H9 (cell line): ENCODE measurements at regions not wholly inside any gene's neighbourhood (a gene's known extent, or its start where the extent isn't known, plus 50 kb on each side); places are given as distances from the start of the nearest gene placed in this dataset.

Experiments used
- DNase-seq: peaks from one replicate; pipeline ENCODE4 v3.0.0-alpha.2; 2017
- H2AFZ ChIP-seq: one replicate; pipeline ENCODE4 v1.6.1; 2013; ENCODE audit warnings: mild to moderate bottlenecking, low read length, control low read depth, moderate library complexity
- H2AK5ac ChIP-seq: 2 replicates; pipeline ENCODE4 v1.6.1; 2013; ENCODE audit warnings: low read length, control low read depth, mixed read lengths; ENCODE audit not compliant: insufficient read length
- H2BK120ac ChIP-seq: one replicate; pipeline ENCODE4 v1.6.1; 2013; ENCODE audit warnings: low read depth, mild to moderate bottlenecking, low read length, control low read depth, inconsistent platforms; ENCODE audit not compliant: poor library complexity, severe bottlenecking
- H2BK12ac ChIP-seq: 2 replicates; pipeline ENCODE4 v1.6.1; 2013; ENCODE audit warnings: low read length, control low read depth, mixed read lengths, low read depth; ENCODE audit not compliant: insufficient read length
- H2BK15ac ChIP-seq: 2 replicates; pipeline ENCODE4 v1.6.1; 2013; ENCODE audit warnings: low read depth, low read length, control low read depth
- H2BK20ac ChIP-seq: one replicate; pipeline ENCODE4 v1.6.1; 2013; ENCODE audit warnings: low read depth, mild to moderate bottlenecking, low read length, control low read depth, inconsistent platforms; ENCODE audit not compliant: poor library complexity, severe bottlenecking
- H2BK5ac ChIP-seq: 2 replicates; pipeline ENCODE4 v1.6.1; 2013; ENCODE audit warnings: low read length, control low read depth, mixed read lengths; ENCODE audit not compliant: insufficient read length
- H3K14ac ChIP-seq: 2 replicates; pipeline ENCODE4 v1.6.1; 2013; ENCODE audit warnings: low read length, control low read depth; ENCODE audit not compliant: insufficient read depth
- H3K18ac ChIP-seq: 2 replicates; pipeline ENCODE4 v1.6.1; 2013; ENCODE audit warnings: low read depth, mild to moderate bottlenecking, mixed read lengths, low read length, control low read depth; ENCODE audit not compliant: insufficient read length
- H3K23ac ChIP-seq: 2 replicates; pipeline ENCODE4 v1.6.1; 2013; ENCODE audit warnings: low read length, control low read depth, mixed read lengths, low read depth; ENCODE audit not compliant: insufficient read length
- H3K23me2 ChIP-seq: 2 replicates; pipeline ENCODE4 v1.6.1; 2013; ENCODE audit warnings: low read depth, mild to moderate bottlenecking, mixed read lengths, low read length, control low read depth; ENCODE audit not compliant: insufficient read length, poor library complexity, severe bottlenecking
- H3K27ac ChIP-seq: 2 replicates; pipeline ENCODE4 v1.5.1; 2013; ENCODE audit warnings: low read length, control low read depth, mixed read lengths, low read depth; ENCODE audit not compliant: insufficient read length
- H3K27me3 ChIP-seq: 2 replicates; pipeline ENCODE4 v1.6.1; 2013; ENCODE audit warnings: low read length, control low read depth, inconsistent platforms; ENCODE audit not compliant: insufficient read depth
- H3K4ac ChIP-seq: 2 replicates; pipeline ENCODE4 v1.6.1; 2013; ENCODE audit warnings: low read depth, mild to moderate bottlenecking, control low read depth, inconsistent platforms, low read length, moderate library complexity
- H3K4me1 ChIP-seq: 2 replicates; pipeline ENCODE4 v1.6.1; 2013; ENCODE audit warnings: low read length, control low read depth, inconsistent platforms; ENCODE audit not compliant: insufficient read depth
- H3K4me2 ChIP-seq: 2 replicates; pipeline ENCODE4 v1.6.1; 2013; ENCODE audit warnings: low read length, control low read depth, mixed read lengths; ENCODE audit not compliant: insufficient read length, insufficient read depth
- H3K56ac ChIP-seq: 2 replicates; pipeline ENCODE4 v1.6.1; 2013; ENCODE audit warnings: low read depth, mild to moderate bottlenecking, mixed read lengths, low read length, control low read depth; ENCODE audit not compliant: insufficient read length
- H3K79me1 ChIP-seq: 2 replicates; pipeline ENCODE4 v1.6.1; 2013; ENCODE audit warnings: low read depth, mild to moderate bottlenecking, moderate library complexity, low read length, control low read depth, inconsistent platforms; ENCODE audit not compliant: insufficient read depth, poor library complexity, severe bottlenecking
- H3K79me2 ChIP-seq: 2 replicates; pipeline ENCODE4 v1.6.1; 2013; ENCODE audit warnings: low read length, control low read depth, inconsistent platforms; ENCODE audit not compliant: insufficient read depth
- H3K9ac ChIP-seq: 2 replicates; pipeline ENCODE4 v1.6.1; 2013; ENCODE audit warnings: low read length, control low read depth, mixed read lengths; ENCODE audit not compliant: insufficient read length; ENCODE audit errors: extremely low read depth
- H3K9me3 ChIP-seq: one replicate; pipeline ENCODE4 v1.6.1; 2013; ENCODE audit warnings: low read depth, low read length, inconsistent platforms; ENCODE audit not compliant: control insufficient read depth
- H3T11ph ChIP-seq: one replicate; pipeline ENCODE4 v1.6.1; 2013; ENCODE audit warnings: mild to moderate bottlenecking, low read length, control low read depth, inconsistent platforms
- H4K20me1 ChIP-seq: one replicate; pipeline ENCODE4 v1.6.1; 2013; ENCODE audit not compliant: control insufficient read depth, insufficient read length, insufficient read depth
- H4K5ac ChIP-seq: 2 replicates; pipeline ENCODE4 v1.6.1; 2013; ENCODE audit warnings: low read depth, mild to moderate bottlenecking, mixed read lengths, low read length, control low read depth; ENCODE audit not compliant: insufficient read length
- H4K8ac ChIP-seq: replicated peaks from 2 replicates; pipeline ENCODE4 v1.6.1; 2013; ENCODE audit warnings: low read length, control low read depth, mixed read lengths, low read depth; ENCODE audit not compliant: insufficient read length
- H4K91ac ChIP-seq: 2 replicates; pipeline ENCODE4 v1.6.1; 2013; ENCODE audit warnings: low read depth, mild to moderate bottlenecking, moderate library complexity, mixed read lengths, low read length, control low read depth; ENCODE audit not compliant: insufficient read length
- H3K27ac Mint-ChIP-seq, 3 experiments: 2 replicates in 2 of 3; 3 replicates in 1 of 3; pipeline ENCODE4 v1.8.0; 2020 to 2021; ENCODE audit warnings: mixed read lengths in 3 of 3, mild to moderate bottlenecking in 1 of 3, moderate library complexity in 1 of 3
- H3K27me3 Mint-ChIP-seq: 2 replicates; pipeline ENCODE4 v1.8.0; 2021; ENCODE audit warnings: low read depth, mild to moderate bottlenecking, moderate library complexity, mixed read lengths
- H3K36me3 Mint-ChIP-seq, 3 experiments: 2 replicates in 2 of 3; 3 replicates in 1 of 3; pipeline ENCODE4 v1.8.0; 2020 to 2021; ENCODE audit warnings: low read depth in 3 of 3, mixed read lengths in 3 of 3; ENCODE audit not compliant: insufficient read depth in 1 of 3
- H3K4me1 Mint-ChIP-seq, 2 experiments: 2 replicates each; pipeline ENCODE4 v1.8.0; 2020; ENCODE audit warnings: mixed read lengths in 2 of 2
- H3K4me3 Mint-ChIP-seq, 2 experiments: 2 replicates in 1 of 2; 3 replicates in 1 of 2; pipeline ENCODE4 v1.8.0; 2020 to 2021; ENCODE audit warnings: mild to moderate bottlenecking in 2 of 2, mixed read lengths in 2 of 2, moderate library complexity in 1 of 2
- H3K9me3 Mint-ChIP-seq, 2 experiments: 2 replicates in 1 of 2; 3 replicates in 1 of 2; pipeline ENCODE4 v1.8.0; 2020; ENCODE audit warnings: mild to moderate bottlenecking in 2 of 2, mixed read lengths in 2 of 2, moderate library complexity in 1 of 2
- WGBS: extraction: QIAGEN DNeasy Blood & Tissue Kit; methylation state at CpG from one replicate; pipeline ENCODE4 v1.1.7; 2013; ENCODE audit warnings: missing lambda C conversion rate, low lambda C conversion rate, mixed read lengths; ENCODE audit not compliant: insufficient read length; ENCODE audit errors: extremely low coverage; 5-methylcytosine and 5-hydroxymethylcytosine counted together
- TF ChIP-seq, protein P1 (sequence below): fragments of 200-600 bp; sonication (generic); conservative IDR thresholded peaks from 3 replicates; pipeline ENCODE4 v1.8.0; 2021; ENCODE audit warnings: antibody characterized with exemption, mild to moderate bottlenecking

DNA sequence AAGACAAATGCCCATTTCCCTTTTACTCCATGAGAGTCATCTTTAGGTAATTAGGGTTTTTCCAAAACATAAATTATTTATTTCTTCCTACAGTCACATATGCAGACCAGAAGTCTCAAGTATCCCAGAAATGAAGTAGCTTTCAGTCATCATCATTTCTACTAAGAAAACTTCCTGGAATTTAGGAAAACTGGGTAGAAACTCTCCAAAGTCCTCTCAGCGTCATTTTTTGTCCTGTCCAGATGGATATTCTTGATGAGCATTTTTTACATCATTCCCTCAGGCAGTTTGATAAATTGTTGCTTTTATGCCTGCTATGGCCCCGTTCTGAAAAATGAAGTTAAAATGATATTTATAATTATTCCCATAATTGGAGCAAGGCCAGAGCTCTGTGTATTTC is 93.9 kb upstream of the DCN start:
- Mint-ChIP-seq H3K27me3 (no peaks in the 10 kb centered on the region), H3K9me3 (no peaks in the 10 kb centered on the region), H3K4me3 (no peak overlapping the region), H3K27ac (no peak overlapping the region), H3K4me1 (peaks cover 33 to 37% of the 10 kb centered on the region in 2 experiments), H3K36me3 (no peaks in the 10 kb centered on the region)
- no peak overlapping the region for H3K4ac ChIP-seq
- no peaks in the 10 kb centered on the region for H3K79me1 ChIP-seq
- no peak overlapping the region for H3K14ac ChIP-seq
- H3K4me1 ChIP-seq: peaks cover 7% of the 10 kb centered on the region; the same call in 1 of the 2 replicates
- H3K79me2 ChIP-seq: no peaks in the 10 kb centered on the region
- H2BK12ac ChIP-seq: no peak overlapping the region
- H2AK5ac ChIP-seq: no peak overlapping the region
- no peak overlapping the region for H2BK15ac ChIP-seq
- no peak overlapping the region for H4K91ac ChIP-seq
- no peak overlapping the region for H4K8ac ChIP-seq
- no peak overlapping the region for H3T11ph ChIP-seq
- H4K5ac ChIP-seq: no peak overlapping the region
- no peaks in the 10 kb centered on the region for H3K23me2 ChIP-seq
- WGBS: no CpG with 5 or more reads among the region's 2 CpGs
- H4K20me1 ChIP-seq: no peaks in the 10 kb centered on the region
- H2BK120ac ChIP-seq: no peak overlapping the region
- H3K23ac ChIP-seq: no peak overlapping the region
- TF ChIP-seq, protein P1, sequence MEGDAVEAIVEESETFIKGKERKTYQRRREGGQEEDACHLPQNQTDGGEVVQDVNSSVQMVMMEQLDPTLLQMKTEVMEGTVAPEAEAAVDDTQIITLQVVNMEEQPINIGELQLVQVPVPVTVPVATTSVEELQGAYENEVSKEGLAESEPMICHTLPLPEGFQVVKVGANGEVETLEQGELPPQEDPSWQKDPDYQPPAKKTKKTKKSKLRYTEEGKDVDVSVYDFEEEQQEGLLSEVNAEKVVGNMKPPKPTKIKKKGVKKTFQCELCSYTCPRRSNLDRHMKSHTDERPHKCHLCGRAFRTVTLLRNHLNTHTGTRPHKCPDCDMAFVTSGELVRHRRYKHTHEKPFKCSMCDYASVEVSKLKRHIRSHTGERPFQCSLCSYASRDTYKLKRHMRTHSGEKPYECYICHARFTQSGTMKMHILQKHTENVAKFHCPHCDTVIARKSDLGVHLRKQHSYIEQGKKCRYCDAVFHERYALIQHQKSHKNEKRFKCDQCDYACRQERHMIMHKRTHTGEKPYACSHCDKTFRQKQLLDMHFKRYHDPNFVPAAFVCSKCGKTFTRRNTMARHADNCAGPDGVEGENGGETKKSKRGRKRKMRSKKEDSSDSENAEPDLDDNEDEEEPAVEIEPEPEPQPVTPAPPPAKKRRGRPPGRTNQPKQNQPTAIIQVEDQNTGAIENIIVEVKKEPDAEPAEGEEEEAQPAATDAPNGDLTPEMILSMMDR: no peak
- DNase-seq: no peak
- no peak overlapping the region for H3K56ac ChIP-seq
- H3K27me3 ChIP-seq: no peaks in the 10 kb centered on the region
- no peaks in the 10 kb centered on the region for H3K9me3 ChIP-seq
- H3K4me2 ChIP-seq: no peak overlapping the region
- no peak overlapping the region for H2BK20ac ChIP-seq
- no peak overlapping the region for H3K9ac ChIP-seq
- H2AFZ ChIP-seq: no peak overlapping the region
- no peak overlapping the region for H2BK5ac ChIP-seq
- no peak overlapping the region for H3K27ac ChIP-seq
- no peak overlapping the region for H3K18ac ChIP-seq
